Embryonic facial prominence (tissue), 1 donor: ENCODE measurements at regions not wholly inside any gene's neighbourhood (a gene's known extent, or its start where the extent isn't known, plus 50 kb on each side); places are given as distances from the start of the nearest gene placed in this dataset.

ENCODE experiments used
- DNase-seq: peaks from one replicate; pipeline ENCODE4 v3.0.0-alpha.2; 2016; ENCODE audit errors: extremely low spot score

DNA sequence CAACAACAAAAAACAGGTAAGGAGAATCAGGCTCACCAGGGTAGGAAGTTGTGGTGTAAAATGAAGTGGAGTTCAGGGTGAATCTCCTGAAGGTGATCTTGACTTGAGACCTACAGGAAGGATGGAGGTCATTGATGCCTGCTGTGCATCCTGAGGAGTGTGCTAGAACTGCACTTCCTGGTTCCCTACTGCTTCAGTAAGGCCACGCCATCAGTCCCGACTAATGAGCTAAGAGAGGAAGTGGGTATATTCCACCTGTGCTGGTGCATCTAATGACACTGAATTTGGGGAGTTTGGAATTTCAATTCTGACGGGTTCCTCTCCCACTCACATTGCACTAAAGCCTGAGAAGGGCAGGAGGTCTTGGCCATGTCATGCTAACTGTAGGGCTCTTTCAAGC is 349.3 kb upstream of the SLC14A2 start:
- no peak for DNase-seq

DNA sequence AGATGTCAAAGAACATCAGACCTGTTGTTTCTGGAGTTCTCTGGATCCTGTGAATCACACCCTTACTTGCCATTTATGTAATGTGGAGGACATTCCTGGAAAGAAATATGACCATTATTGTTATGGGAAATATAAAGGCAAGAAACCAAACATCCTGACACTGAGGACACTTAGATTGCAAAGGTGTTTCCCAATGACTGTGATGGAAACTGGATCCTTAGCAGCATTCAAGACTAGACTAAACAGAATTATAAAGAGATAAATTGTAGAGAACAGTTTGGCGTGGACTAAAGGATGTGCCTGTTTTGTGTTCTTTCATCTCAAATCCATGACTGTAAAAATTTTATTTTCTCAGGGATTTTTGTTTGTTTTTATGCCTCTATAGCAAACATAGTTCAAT is 347.7 kb upstream of the SLC14A2 start:
- DNase-seq: no peak

DNA sequence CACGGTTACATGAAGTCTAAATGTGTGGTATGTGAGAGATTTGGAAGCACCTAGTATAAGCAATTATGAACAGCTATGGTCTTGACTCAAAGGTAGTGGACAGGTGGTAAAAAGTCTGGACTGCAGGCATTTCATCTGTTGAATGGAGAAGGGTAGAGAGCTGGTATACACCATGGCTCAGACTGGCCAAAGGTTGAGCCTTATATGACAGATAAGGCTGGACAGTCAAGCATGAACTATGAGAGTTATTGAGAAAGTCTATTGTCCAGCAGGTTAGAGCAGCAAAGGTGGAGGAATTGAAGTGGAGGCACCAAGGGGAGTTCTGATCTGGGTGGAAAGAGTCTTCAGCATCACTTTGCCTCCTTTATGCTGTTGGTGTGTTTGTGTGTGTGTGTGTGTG is 346.7 kb upstream of the SLC14A2 start:
- no peak for DNase-seq

DNA sequence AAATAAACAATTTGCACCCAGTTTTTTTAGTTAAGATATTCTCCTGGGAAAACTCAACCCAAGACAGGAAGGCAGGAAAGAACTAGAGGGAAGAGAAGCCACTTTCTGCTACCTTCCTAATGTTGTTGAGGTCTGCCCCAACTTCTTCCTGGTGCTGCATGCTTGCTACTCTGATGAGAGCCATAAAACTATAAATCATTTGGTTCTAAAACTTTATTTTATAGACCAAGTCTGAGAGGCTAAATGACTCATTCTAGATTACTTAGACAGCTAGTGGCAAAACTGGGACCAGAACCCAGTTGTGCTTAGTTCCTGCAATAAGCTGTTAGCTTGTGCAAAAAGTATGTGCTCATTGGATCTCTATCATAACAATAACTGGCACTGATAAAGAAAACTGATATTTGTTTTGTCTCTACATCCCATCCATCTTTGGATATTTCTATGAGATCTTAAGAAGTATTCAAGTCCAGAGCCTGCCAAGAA is 344.9 kb upstream of the SLC14A2 start:
- no peak for DNase-seq

DNA sequence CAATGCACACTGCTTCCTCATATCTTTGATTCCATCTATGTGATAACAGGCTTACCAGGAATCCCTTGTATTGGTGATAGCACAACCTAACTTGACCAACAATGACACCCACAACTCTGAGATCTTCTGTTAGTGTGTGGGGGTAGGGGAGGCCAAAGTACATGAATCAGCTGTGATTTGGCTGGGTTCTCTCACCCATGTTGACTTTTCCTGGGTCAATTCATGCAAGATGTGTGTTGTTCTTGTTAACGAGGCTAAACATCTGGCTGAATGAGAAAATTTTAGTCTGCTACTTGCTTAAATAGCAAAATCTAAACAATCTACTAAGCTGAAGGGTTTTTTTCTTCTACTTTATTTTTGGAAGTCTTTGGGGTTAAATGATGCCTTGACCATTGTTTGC is 341.2 kb upstream of the SLC14A2 start:
- no peak for DNase-seq

DNA sequence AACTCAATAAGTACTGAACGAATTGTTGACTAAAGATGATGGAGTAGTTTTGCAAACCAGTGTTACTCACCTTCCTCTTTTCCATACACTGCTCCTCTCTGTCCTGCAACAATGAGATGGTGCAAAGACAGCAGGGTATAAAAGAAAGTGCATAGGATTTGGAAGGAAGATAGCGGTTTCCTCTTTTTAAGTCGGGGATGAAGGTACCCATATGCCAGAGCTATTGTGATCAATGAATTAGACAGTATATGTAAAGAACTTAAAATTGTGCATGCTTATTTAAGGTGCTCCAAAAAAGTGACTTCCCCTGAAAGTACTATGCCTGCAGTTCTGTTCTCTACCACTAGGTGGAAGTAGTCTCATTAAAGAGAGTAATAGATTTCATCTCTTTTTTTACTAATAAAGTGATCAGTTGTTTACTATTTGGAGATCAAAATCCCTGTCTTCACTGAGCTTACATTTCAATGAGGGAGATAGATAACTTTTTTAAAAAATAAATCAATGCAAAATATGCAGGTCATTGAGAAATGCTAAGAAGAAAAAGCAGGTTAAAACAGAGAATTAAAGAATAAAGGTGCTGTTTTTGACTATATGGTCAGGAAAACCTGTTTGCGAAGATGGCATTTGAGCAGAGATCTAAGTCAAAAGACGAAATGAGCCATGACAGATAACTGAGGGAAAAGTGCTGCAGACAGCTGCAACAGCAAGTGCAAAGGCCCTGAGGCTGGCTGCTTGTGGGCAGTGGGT is 339.7 kb upstream of the SLC14A2 start:
- no peak for DNase-seq

DNA sequence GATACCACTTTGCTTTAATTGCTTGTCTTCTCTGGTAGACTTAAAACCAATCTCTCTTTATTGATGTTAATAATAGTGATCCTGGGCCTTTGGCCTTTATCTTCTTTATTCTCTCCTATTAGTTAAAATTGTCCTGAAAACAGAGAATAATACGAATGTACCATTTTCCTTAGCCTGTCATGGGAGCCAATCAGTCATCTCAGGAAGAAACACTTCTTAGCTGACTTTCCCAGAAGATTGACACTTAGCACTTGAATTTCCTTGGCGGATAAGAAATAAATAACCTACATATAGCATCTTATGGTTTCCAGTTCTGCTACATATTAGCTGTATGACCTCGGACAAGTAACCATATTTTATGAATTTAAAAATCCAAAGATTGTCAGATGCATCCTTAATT is 338.4 kb upstream of the SLC14A2 start:
- no peak for DNase-seq

DNA sequence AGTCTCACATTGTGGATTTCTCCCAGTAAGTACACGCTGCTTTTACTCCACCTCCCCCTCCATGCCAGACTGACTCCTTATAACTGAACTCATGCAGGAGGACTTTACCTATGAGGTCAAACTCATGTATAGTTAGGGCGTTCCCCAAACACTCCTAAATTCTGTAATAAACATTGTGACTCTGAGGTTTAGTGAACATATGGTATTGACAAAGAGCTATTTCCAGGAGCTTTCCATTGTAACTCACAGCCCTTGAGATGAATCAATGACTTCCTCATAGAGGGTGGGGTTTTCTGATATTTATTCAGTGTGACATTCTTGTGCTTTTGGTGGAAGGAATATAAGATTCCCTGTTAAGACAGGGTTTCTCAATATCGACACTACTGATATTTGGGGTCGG is 337.4 kb upstream of the SLC14A2 start:
- no peak for DNase-seq

DNA sequence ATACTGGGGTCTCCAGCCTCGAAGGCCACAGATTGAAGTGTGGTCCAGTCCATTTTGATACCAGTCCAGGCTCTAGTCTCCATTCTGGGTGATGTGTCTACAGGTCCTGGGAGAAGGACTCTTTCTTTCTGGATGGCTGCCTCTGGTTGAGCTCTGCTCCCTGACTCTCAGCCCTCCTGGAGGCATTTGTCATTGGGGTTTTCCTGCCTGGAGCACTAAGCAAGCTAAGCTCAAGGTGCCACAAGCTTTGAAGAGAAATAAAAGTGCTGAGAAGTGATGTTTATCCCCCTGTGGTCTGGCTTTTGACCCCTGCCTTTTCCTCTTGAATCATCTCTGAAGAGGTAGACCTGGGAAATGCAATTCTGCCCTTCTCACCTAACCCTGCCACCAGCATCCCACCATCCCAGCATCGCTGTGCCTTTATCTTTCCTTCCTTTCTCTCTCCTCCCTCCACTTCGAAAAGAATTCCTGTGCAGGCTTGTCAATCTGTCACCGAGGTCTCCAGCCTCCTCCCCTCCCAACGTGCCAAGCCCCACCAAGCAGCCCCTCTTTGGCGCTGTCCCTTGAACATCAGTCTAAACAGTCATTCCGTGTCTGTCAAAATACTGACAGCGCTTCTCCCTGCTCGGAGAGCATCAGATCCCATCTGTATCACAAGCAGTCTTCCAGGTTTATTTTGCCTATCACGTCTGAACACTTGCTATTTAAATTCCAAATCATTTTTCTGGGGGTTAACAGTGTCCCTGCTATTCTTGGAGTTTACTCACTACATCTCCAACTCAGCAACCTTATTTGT is 334.6 kb upstream of the SLC14A2 start:
- no peak for DNase-seq

DNA sequence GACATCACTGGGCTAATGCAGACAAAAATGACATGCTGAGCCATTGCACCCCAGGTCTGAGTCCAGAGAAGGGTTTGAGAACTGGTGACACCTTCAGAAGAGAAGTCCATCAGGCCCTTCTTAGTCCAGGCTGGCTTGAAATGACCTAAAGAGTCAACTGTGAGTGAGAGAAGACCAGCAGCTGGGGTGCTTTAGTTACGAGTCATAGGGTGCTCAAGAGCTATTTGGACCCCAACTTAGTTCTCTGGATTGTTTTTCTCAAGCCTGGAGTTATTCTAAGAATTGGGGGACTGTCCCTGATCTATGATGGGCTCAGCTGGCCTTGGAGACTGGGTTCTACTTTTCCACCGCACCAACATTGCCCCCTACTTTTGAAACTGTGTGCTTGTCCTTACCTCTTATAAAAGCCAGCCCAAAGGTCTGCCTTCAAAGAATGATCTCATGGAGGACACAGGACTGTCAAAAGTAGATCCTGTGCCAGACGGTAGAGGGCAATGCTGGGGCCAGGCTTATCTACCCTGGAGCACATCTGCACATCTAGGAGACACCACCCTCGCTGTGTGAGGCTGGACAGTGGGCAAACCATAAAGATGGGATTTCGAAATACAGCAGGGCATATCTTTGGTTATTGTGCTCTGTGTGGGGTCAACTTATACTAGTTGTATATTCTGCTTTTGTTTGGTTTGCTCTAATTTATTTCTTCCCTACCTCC is 333.0 kb upstream of the SLC14A2 start:
- DNase-seq: no peak

DNA sequence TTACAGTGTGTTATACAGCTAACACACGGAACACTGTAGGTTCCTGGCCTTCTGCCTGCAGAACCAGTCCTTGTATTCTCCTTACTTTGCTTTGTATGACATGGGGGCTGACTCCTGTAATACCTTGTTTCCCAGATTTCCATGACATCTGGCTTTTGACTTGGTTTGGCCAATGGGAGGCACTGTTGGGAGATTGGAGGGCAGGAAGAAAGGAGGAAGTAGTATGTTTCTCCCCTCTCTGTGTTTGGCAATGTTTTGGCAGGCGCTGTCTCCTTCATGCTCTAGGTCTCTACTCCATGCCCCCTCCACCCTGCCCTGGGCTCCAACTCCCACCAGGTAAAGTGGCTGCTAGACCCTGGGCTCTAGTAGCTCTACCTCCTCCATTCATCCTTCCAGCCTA is 331.1 kb upstream of the SLC14A2 start:
- no peak for DNase-seq

DNA sequence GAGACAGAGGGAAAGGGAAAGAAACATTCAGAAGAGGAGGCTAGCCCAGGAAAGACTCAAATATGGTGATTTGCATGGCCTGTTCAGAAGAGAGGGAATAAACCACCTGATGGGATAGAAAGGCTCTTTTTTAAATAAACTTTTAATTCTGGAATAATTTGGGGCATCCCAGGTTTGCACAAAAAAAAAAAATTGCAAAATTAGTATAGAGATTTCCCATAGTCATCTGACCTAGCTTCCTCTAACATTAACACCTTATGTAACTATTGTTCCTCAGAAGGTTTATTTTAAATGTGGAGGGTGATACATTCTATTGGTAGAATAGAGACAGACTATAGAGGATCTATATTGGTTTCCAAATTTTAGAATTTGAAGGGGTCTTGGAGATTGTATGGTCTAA is 330.4 kb upstream of the SLC14A2 start:
- no peak for DNase-seq

DNA sequence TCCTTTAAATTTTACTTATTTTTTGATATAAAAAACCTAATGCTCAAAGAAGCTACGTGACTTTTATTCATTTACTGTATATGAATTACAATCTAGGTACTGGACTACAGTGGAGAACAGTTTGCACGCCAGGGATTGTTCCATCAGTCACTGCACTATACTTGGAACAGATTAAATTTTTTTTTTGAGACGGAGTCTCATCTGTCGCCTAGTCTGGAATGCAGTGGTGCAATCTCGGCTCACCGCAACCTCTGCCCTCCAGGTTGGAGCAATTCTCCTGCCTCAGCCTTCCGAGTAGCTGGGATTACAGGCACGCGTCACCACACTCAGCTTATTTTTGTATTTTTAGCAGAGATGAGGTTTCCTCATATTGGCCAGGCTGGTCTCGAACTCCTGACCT is 330.0 kb upstream of the SLC14A2 start:
- DNase-seq: no peak

DNA sequence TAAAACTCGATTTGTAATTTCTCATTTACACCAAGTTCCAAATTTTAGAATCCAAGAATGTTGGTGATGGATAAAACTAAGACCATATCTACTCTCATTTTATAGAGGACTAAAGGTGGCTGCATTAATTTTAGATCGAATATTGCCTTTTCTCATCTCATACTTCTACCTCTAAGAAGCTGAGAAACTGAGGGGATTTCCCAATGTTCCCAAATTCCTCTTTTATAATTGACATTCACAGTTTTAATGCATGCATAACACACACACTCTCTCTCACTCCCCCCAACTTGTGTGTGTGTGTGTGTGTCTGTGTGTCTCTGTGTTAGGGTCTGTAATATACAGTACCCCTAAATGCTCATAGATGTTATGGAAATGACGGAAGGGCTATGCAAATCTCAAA is 328.8 kb upstream of the SLC14A2 start:
- DNase-seq: no peak

DNA sequence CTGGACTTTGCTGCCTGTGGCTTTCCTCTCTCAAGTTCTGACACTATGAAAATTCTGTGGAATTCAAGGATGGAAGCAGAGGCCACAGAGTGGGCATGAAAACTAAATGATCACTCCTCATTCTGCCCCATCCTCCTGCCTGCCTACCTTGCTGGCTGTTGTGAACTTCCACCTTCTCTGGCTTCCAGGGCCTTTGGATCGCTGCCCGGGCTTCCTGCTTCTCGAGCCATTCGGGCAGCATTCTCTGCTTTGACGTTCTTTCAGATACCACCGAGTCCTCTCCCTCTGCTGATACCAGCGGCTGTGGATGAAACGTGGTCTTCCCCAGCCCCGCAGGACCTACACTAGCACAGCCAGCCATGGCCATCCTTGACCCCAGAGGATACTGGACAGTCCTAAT is 327.7 kb upstream of the SLC14A2 start:
- no peak for DNase-seq

DNA sequence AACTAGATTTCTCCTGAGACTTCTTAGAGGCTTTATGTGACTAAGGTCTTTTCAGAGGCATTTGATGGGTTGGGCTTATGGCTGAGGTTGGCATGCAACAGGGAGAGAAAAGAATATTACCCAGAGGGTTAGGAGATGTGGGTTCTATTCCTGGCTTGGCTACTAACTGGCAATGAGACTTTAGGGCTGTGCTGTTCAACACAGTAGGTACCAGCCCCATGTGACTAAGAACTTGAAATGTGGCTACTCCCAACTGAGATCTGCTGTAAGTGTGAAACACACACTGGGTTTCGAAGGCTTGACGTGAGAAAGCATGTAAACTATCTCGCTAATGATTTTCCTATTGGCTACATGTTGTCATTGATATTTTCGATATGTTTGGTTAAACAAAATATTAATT is 324.9 kb upstream of the SLC14A2 start:
- no peak for DNase-seq

DNA sequence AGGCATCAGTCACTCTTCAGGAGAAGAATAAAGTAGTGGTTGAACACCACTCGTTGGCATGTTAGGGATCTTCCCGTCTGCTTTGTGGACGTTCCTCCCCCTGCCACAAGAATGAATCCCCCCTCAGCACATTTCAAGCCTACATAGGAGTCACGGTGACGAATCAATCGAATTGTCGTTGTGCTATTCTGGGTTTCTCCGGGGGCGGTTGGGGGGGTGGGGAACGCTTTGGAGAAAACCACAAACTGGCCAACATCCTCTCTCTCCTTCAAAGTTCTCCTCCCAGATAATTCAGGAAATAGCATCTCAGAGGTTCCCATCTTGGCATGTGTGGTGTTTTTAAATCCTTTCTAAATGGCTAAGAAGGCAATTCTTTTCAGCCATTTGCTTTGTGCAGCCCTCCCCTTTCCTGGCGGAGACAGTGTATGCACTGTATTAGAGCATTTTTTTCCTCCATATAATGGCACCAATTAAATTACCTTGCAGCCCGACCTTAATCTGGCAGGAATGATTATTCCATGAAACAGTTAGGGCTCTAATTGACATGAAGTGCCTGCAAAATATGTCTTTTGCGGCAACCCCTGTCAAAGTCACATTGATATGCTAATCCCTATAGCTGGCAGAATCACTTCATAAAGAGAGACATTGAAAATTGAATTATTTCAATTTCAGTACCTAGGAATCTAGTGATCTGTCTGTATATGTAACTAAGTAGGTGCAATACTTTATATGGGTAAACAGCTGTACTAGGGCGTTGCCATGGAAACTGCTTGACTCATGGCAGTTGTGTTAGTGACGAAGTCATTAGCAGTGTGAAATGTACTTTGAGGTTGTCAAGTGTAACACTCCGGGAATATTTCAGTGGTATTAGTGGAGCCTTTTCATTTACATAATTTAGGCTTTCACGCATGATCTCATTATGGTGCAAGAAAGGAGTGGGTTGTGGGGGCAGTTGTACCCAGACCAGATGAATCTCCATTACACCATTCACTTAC is 323.4 kb upstream of the SLC14A2 start:
- DNase-seq: no peak

DNA sequence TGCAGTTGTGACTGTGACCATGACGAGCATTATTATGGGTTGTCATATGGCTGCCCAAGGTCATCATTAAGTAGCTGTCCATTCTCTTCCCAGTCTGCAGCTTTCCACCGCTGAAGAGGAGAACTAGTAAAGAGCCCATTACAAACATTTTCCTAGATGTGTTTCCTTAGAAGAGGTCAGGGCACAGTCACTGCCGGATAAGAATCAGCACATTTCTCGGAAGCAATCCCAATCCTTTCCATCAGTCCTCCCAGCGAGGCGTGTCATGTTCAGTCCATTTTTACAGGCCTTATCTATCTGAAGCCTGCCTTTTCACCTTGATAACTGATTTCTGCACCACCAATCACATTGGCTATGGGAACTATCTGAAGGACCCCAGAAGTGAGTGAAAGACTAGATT is 319.9 kb upstream of the SLC14A2 start:
- DNase-seq: no peak

DNA sequence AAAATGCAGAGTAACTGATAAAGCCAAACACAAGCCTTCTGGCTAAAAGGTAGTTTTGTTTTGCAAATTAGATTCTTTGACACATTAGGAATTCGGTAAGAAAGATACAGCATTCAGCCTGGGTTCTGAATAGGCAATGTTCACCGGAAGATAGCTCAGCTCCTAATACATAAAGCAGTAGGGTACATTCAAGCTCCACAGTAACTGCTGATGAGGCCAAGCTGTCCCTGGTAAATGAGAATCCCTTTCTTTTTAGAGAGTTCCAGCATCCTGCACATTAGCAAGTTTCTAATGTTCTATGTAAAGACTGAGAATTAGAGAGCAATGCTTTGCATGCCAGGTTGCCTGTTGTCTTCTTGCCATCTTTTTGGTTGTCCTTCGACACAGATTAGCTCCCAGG is 316.3 kb upstream of the SLC14A2 start:
- DNase-seq: no peak

DNA sequence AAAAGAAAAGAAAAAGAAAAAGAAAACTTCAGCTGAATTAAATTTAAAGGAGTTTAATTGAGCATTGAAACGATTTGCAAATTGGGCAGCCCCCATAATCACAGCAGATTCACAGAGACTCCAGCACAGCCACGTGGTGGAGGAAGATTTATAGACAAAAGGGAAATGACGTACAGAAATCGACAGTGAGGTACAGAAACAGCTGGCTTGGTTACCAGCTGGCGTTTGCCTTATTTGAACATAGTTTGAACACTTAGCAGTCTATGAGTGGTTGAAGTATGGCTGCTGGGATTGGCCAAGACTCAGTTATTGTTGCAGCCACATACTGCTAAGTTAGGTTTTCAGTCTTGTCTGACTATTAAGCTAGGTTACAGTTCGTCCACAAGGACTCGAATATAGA is 312.2 kb upstream of the SLC14A2 start:
- no peak for DNase-seq

DNA sequence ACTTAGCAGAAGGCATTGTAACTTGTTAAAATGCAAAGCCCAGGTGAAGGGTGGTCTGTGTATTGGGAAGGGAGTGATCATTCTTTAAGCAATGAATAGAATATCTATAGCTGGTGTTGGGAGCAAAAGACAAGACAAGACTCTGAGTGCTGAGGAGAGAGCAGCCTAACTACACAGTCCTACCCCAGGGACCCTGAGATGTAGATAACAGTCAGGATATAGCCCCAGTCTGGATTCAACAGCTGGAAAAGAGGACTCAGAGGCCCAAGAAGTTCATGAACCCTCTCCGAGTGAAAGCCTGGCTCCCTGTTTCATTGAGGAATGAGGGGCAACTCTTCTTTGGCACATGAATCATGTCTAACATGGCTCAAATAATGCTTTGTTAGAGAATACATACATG is 310.7 kb upstream of the SLC14A2 start:
- no peak for DNase-seq
